ENCODE measurements at regions not wholly inside any gene's neighbourhood (a gene's known extent, or its start where the extent isn't known, plus 50 kb on each side); places are given as distances from the start of the nearest gene placed in this dataset.
A peak's percentile ranks its signal among the peaks of the same experiment; 100 is the strongest.

- Histone ChIP-seq H3K27ac (ENCODE audit: low read depth, low read length) (peak overlapping the region; percentile 59), H3K9me3 (ENCODE audit: low read length) (no peaks in the 10 kb centered on the region), H3K4me1 (ENCODE audit: insufficient read depth, low read length) (peaks cover 44% of the 10 kb centered on the region), H3K4me3 (ENCODE audit: low read depth in 1 of 2, low read length in 2 of 2) (no peak overlapping the region), H3K36me3 (ENCODE audit: insufficient read depth, low read length) (no peaks in the 10 kb centered on the region), H3K27me3 (ENCODE audit: control insufficient read depth in 1 of 2, insufficient read depth in 2 of 2, low read length in 2 of 2) (no peaks in the 10 kb centered on the region), H3K9ac (ENCODE audit: low read length) (no peak overlapping the region)
These were observed 145.0 kb upstream of the TNC start for GRCh38 chr9:115262952-115263351.

GRCh38 chr9:115263371-115264075 lies 145.6 kb upstream of the TNC start:
- Histone ChIP-seq H3K36me3 (ENCODE audit: insufficient read depth, low read length) (no peaks in the 10 kb centered on the region), H3K4me1 (ENCODE audit: insufficient read depth, low read length) (peaks cover 44% of the 10 kb centered on the region), H3K4me3 (ENCODE audit: low read depth in 1 of 2, low read length in 2 of 2) (no peak overlapping the region), H3K27me3 (ENCODE audit: control insufficient read depth in 1 of 2, insufficient read depth in 2 of 2, low read length in 2 of 2) (no peaks in the 10 kb centered on the region), H3K27ac (ENCODE audit: low read depth, low read length) (peak overlapping the region; percentile 59), H3K9ac (ENCODE audit: low read length) (no peak overlapping the region), H3K9me3 (ENCODE audit: low read length) (no peaks in the 10 kb centered on the region)

GRCh38 chr9:115264313-115264712 lies 146.4 kb upstream of the TNC start:
- Histone ChIP-seq H3K9me3 (ENCODE audit: low read length) (no peaks in the 10 kb centered on the region), H3K9ac (ENCODE audit: low read length) (no peak overlapping the region), H3K27ac (ENCODE audit: low read depth, low read length) (no peak overlapping the region), H3K36me3 (ENCODE audit: insufficient read depth, low read length) (no peaks in the 10 kb centered on the region), H3K4me3 (ENCODE audit: low read depth in 1 of 2, low read length in 2 of 2) (no peak overlapping the region), H3K27me3 (ENCODE audit: control insufficient read depth in 1 of 2, insufficient read depth in 2 of 2, low read length in 2 of 2) (no peaks in the 10 kb centered on the region), H3K4me1 (ENCODE audit: insufficient read depth, low read length) (peaks cover 44% of the 10 kb centered on the region)

GRCh38 chr9:115267790-115268189 lies 149.8 kb upstream of the TNC start:
- H3K4me3 ChIP-seq (ENCODE audit: low read depth in 1 of 2, low read length in 2 of 2): no peak overlapping the region
- no peaks in the 10 kb centered on the region for H3K9me3 ChIP-seq (ENCODE audit: low read length)
- H3K4me1 ChIP-seq (ENCODE audit: insufficient read depth, low read length): peaks cover 32% of the 10 kb centered on the region
- no peaks in the 10 kb centered on the region for H3K27me3 ChIP-seq (ENCODE audit: control insufficient read depth in 1 of 2, insufficient read depth in 2 of 2, low read length in 2 of 2)
- H3K27ac ChIP-seq (ENCODE audit: low read depth, low read length): no peak overlapping the region
- no peak overlapping the region for H3K9ac ChIP-seq (ENCODE audit: low read length)
- no peaks in the 10 kb centered on the region for H3K36me3 ChIP-seq (ENCODE audit: insufficient read depth, low read length)

GRCh38 chr9:115275753-115276152 lies 157.8 kb upstream of the TNC start:
- no peaks in the 10 kb centered on the region for H3K9me3 ChIP-seq (ENCODE audit: low read length)
- no peak overlapping the region for H3K4me3 ChIP-seq (ENCODE audit: low read depth in 1 of 2, low read length in 2 of 2)
- no peaks in the 10 kb centered on the region for H3K27me3 ChIP-seq (ENCODE audit: control insufficient read depth in 1 of 2, insufficient read depth in 2 of 2, low read length in 2 of 2)
- H3K4me1 ChIP-seq (ENCODE audit: insufficient read depth, low read length): no peaks in the 10 kb centered on the region
- no peaks in the 10 kb centered on the region for H3K36me3 ChIP-seq (ENCODE audit: insufficient read depth, low read length)
- H3K9ac ChIP-seq (ENCODE audit: low read length): no peak overlapping the region
- H3K27ac ChIP-seq (ENCODE audit: low read depth, low read length): no peak overlapping the region

DNA sequence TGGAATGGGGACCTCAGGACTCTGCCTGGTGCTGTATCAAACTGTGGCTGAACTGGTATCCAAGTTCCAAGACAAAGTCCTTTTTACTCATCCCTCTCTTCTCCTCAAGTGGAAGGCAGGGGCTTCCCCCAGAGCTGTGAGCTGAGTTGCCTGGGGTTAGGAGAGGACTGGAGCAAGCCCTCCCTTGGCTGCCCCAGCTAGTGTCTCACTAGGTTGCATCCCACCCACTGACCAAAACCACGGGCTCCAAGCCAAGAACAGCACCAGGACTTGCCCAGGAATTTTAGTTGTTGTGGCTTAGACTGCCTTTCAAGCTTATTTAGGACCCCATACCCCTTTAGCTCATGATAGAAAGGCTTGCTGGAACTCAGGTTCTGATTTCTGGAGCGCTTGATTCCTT lies 158.7 kb upstream of the TNC start:
- H3K4me1 ChIP-seq (ENCODE audit: insufficient read depth, low read length): no peaks in the 10 kb centered on the region
- H3K27me3 ChIP-seq (ENCODE audit: control insufficient read depth in 1 of 2, insufficient read depth in 2 of 2, low read length in 2 of 2): no peaks in the 10 kb centered on the region
- no peaks in the 10 kb centered on the region for H3K36me3 ChIP-seq (ENCODE audit: insufficient read depth, low read length)
- H3K9me3 ChIP-seq (ENCODE audit: low read length): no peaks in the 10 kb centered on the region
- no peak overlapping the region for H3K4me3 ChIP-seq (ENCODE audit: low read depth in 1 of 2, low read length in 2 of 2)
- no peak overlapping the region for H3K27ac ChIP-seq (ENCODE audit: low read depth, low read length)
- no peak overlapping the region for H3K9ac ChIP-seq (ENCODE audit: low read length)

GRCh38 chr9:115277301-115277700 lies 159.3 kb upstream of the TNC start:
- Histone ChIP-seq H3K4me1 (ENCODE audit: insufficient read depth, low read length) (no peaks in the 10 kb centered on the region), H3K9me3 (ENCODE audit: low read length) (no peaks in the 10 kb centered on the region), H3K36me3 (ENCODE audit: insufficient read depth, low read length) (no peaks in the 10 kb centered on the region), H3K4me3 (ENCODE audit: low read depth in 1 of 2, low read length in 2 of 2) (no peak overlapping the region), H3K27ac (ENCODE audit: low read depth, low read length) (no peak overlapping the region), H3K9ac (ENCODE audit: low read length) (no peak overlapping the region), H3K27me3 (ENCODE audit: control insufficient read depth in 1 of 2, insufficient read depth in 2 of 2, low read length in 2 of 2) (no peaks in the 10 kb centered on the region)

- Histone ChIP-seq H3K4me3 (ENCODE audit: low read depth in 1 of 2, low read length in 2 of 2) (no peak overlapping the region), H3K27ac (ENCODE audit: low read depth, low read length) (no peak overlapping the region), H3K9ac (ENCODE audit: low read length) (no peak overlapping the region), H3K36me3 (ENCODE audit: insufficient read depth, low read length) (no peaks in the 10 kb centered on the region), H3K9me3 (ENCODE audit: low read length) (no peaks in the 10 kb centered on the region), H3K27me3 (ENCODE audit: control insufficient read depth in 1 of 2, insufficient read depth in 2 of 2, low read length in 2 of 2) (no peaks in the 10 kb centered on the region), H3K4me1 (ENCODE audit: insufficient read depth, low read length) (no peaks in the 10 kb centered on the region)
These were observed 160.5 kb upstream of the TNC start for GRCh38 chr9:115278326-115279035.

- Histone ChIP-seq H3K27ac (ENCODE audit: low read depth, low read length) (no peak overlapping the region), H3K4me1 (ENCODE audit: insufficient read depth, low read length) (no peaks in the 10 kb centered on the region), H3K9me3 (ENCODE audit: low read length) (no peaks in the 10 kb centered on the region), H3K9ac (ENCODE audit: low read length) (no peak overlapping the region), H3K4me3 (ENCODE audit: low read depth in 1 of 2, low read length in 2 of 2) (no peak overlapping the region), H3K36me3 (ENCODE audit: insufficient read depth, low read length) (no peaks in the 10 kb centered on the region), H3K27me3 (ENCODE audit: control insufficient read depth in 1 of 2, insufficient read depth in 2 of 2, low read length in 2 of 2) (no peaks in the 10 kb centered on the region)
These were observed 165.4 kb upstream of the TNC start for GRCh38 chr9:115283395-115283794.

DNA sequence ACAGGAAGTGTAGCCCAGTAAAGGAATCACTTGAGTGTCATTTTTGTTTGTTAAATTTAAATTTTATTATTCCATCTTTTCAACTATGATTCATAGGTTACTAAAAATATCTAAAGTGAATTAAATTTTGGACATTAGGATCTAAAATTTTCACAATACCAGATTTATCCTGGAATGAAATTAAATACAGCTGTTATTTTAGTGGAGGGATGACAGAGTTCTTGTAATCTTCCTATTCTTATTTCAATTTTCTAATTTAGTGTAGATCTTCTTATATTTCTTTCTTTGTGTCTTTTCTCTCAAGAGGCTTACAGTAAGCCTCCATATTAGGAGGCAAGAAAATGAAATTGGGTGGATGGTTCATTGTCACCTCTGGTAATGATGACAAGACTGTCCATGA lies 167.9 kb upstream of the TNC start:
- Histone ChIP-seq H3K27ac (ENCODE audit: low read depth, low read length) (no peak overlapping the region), H3K4me3 (ENCODE audit: low read depth in 1 of 2, low read length in 2 of 2) (no peak overlapping the region), H3K36me3 (ENCODE audit: insufficient read depth, low read length) (no peaks in the 10 kb centered on the region), H3K4me1 (ENCODE audit: insufficient read depth, low read length) (no peaks in the 10 kb centered on the region), H3K9ac (ENCODE audit: low read length) (no peak overlapping the region), H3K27me3 (ENCODE audit: control insufficient read depth in 1 of 2, insufficient read depth in 2 of 2, low read length in 2 of 2) (no peaks in the 10 kb centered on the region), H3K9me3 (ENCODE audit: low read length) (no peaks in the 10 kb centered on the region)

DNA sequence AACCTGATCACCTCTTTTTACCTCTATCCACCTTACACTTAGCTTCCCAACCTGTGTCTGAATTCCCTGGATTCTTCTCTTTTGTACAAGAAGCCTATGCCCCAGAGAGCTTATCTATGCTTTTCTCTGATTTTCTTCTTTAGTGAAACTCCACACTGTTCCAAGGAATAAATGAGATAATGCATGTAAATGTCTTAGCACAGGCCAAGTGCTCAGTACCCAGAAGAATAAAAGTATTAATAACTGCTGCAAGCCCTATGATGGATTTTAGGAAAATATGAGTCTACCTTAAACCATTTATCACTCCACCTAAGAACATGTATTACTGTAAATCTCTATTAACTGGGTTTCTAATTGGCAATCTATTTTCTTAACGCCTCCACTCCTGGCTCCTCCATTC lies 168.5 kb upstream of the TNC start:
- H3K27me3 ChIP-seq (ENCODE audit: control insufficient read depth in 1 of 2, insufficient read depth in 2 of 2, low read length in 2 of 2): no peaks in the 10 kb centered on the region
- H3K36me3 ChIP-seq (ENCODE audit: insufficient read depth, low read length): no peaks in the 10 kb centered on the region
- no peaks in the 10 kb centered on the region for H3K9me3 ChIP-seq (ENCODE audit: low read length)
- no peak overlapping the region for H3K4me3 ChIP-seq (ENCODE audit: low read depth in 1 of 2, low read length in 2 of 2)
- H3K4me1 ChIP-seq (ENCODE audit: insufficient read depth, low read length): no peaks in the 10 kb centered on the region
- no peak overlapping the region for H3K9ac ChIP-seq (ENCODE audit: low read length)
- no peak overlapping the region for H3K27ac ChIP-seq (ENCODE audit: low read depth, low read length)

GRCh38 chr9:115289757-115290208 lies 171.8 kb upstream of the TNC start:
- no peaks in the 10 kb centered on the region for H3K36me3 ChIP-seq (ENCODE audit: insufficient read depth, low read length)
- H3K4me3 ChIP-seq (ENCODE audit: low read depth in 1 of 2, low read length in 2 of 2): no peak overlapping the region
- H3K27me3 ChIP-seq (ENCODE audit: control insufficient read depth in 1 of 2, insufficient read depth in 2 of 2, low read length in 2 of 2): no peaks in the 10 kb centered on the region
- H3K9me3 ChIP-seq (ENCODE audit: low read length): no peaks in the 10 kb centered on the region
- no peak overlapping the region for H3K9ac ChIP-seq (ENCODE audit: low read length)
- peaks cover 12% of the 10 kb centered on the region for H3K4me1 ChIP-seq (ENCODE audit: insufficient read depth, low read length)
- no peak overlapping the region for H3K27ac ChIP-seq (ENCODE audit: low read depth, low read length)

Data from muscle layer of colon (tissue), 2 donors.